ENCODE measurements at regions not wholly inside any gene's neighbourhood (a gene's known extent, or its start where the extent isn't known, plus 50 kb on each side); places are given as distances from the start of the nearest gene placed in this dataset.

- TF ChIP-seq SIN3A (IDR thresholded peaks at IDR 0.05; ENCODE audit: borderline replicate concordance, insufficient read depth, low read length) = no peak
- no peak for TF ChIP-seq REST (IDR thresholded peaks at IDR 0.05; ENCODE audit: insufficient read depth in 1 of 2, low read depth in 2 of 2, low read length in 2 of 2)
- TF ChIP-seq FOXP2 (optimal IDR thresholded peaks at IDR 0.05; ENCODE audit: borderline replicate concordance, extremely low read depth, extremely low read length, insufficient read depth) = no peak
- TF ChIP-seq POLR2AphosphoS5 (IDR thresholded peaks at IDR 0.05; ENCODE audit: low read depth, low read length) = no peak
- no peak for TF ChIP-seq TAF1 (IDR thresholded peaks at IDR 0.05; ENCODE audit: borderline replicate concordance, insufficient read depth, low read length)
These were observed 313.4 kb upstream of the BTBD3 start for GRCh38 chr20:11604339-11604738.

GRCh38 chr20:11607047-11607446 is 310.6 kb upstream of the BTBD3 start:
- TF ChIP-seq POLR2AphosphoS5 (IDR thresholded peaks at IDR 0.05; ENCODE audit: low read depth, low read length) (no peak), TAF1 (IDR thresholded peaks at IDR 0.05; ENCODE audit: borderline replicate concordance, insufficient read depth, low read length) (no peak), REST (IDR thresholded peaks at IDR 0.05; ENCODE audit: insufficient read depth in 1 of 2, low read depth in 2 of 2, low read length in 2 of 2) (no peak), SIN3A (IDR thresholded peaks at IDR 0.05; ENCODE audit: borderline replicate concordance, insufficient read depth, low read length) (no peak), FOXP2 (optimal IDR thresholded peaks at IDR 0.05; ENCODE audit: borderline replicate concordance, extremely low read depth, extremely low read length, insufficient read depth) (no peak)

- no peak for TF ChIP-seq TAF1 (IDR thresholded peaks at IDR 0.05; ENCODE audit: borderline replicate concordance, insufficient read depth, low read length)
These were observed 309.0 kb upstream of the BTBD3 start for GRCh38 chr20:11608736-11609135.

GRCh38 chr20:11624704-11625103 is 293.0 kb upstream of the BTBD3 start:
- TF ChIP-seq POLR2AphosphoS5 (IDR thresholded peaks at IDR 0.05; ENCODE audit: low read depth, low read length) = no peak
- no peak for TF ChIP-seq FOXP2 (optimal IDR thresholded peaks at IDR 0.05; ENCODE audit: borderline replicate concordance, extremely low read depth, extremely low read length, insufficient read depth)
- no peak for TF ChIP-seq SIN3A (IDR thresholded peaks at IDR 0.05; ENCODE audit: borderline replicate concordance, insufficient read depth, low read length)

GRCh38 chr20:11626551-11626950 is 291.1 kb upstream of the BTBD3 start:
- no peak for TF ChIP-seq SIN3A (IDR thresholded peaks at IDR 0.05; ENCODE audit: borderline replicate concordance, insufficient read depth, low read length)
- no peak for TF ChIP-seq FOXP2 (optimal IDR thresholded peaks at IDR 0.05; ENCODE audit: borderline replicate concordance, extremely low read depth, extremely low read length, insufficient read depth)

- TF ChIP-seq TAF1 (IDR thresholded peaks at IDR 0.05; ENCODE audit: borderline replicate concordance, insufficient read depth, low read length) (no peak), POLR2AphosphoS5 (IDR thresholded peaks at IDR 0.05; ENCODE audit: low read depth, low read length) (no peak), FOXP2 (optimal IDR thresholded peaks at IDR 0.05; ENCODE audit: borderline replicate concordance, extremely low read depth, extremely low read length, insufficient read depth) (no peak), REST (IDR thresholded peaks at IDR 0.05; ENCODE audit: insufficient read depth in 1 of 2, low read depth in 2 of 2, low read length in 2 of 2) (no peak), SIN3A (IDR thresholded peaks at IDR 0.05; ENCODE audit: borderline replicate concordance, insufficient read depth, low read length) (no peak)
These were observed 274.8 kb upstream of the BTBD3 start for GRCh38 chr20:11642866-11643265.

GRCh38 chr20:11646359-11646758 is 271.3 kb upstream of the BTBD3 start:
- TF ChIP-seq REST (IDR thresholded peaks at IDR 0.05; ENCODE audit: insufficient read depth in 1 of 2, low read depth in 2 of 2, low read length in 2 of 2) = no peak
- TF ChIP-seq FOXP2 (optimal IDR thresholded peaks at IDR 0.05; ENCODE audit: borderline replicate concordance, extremely low read depth, extremely low read length, insufficient read depth) = no peak
- no peak for TF ChIP-seq TAF1 (IDR thresholded peaks at IDR 0.05; ENCODE audit: borderline replicate concordance, insufficient read depth, low read length)
- no peak for TF ChIP-seq POLR2AphosphoS5 (IDR thresholded peaks at IDR 0.05; ENCODE audit: low read depth, low read length)
- TF ChIP-seq SIN3A (IDR thresholded peaks at IDR 0.05; ENCODE audit: borderline replicate concordance, insufficient read depth, low read length) = no peak
